ENCODE measurements at regions not wholly inside any gene's neighbourhood (a gene's known extent, or its start where the extent isn't known, plus 50 kb on each side); places are given as distances from the start of the nearest gene placed in this dataset.
"Not testable (repeated sequence)": the region's sequence is repeated elsewhere in the genome, so short reads cannot be mapped to it uniquely, and the experiment has no call there.

- no peak for DNase-seq
Observed at GRCh38 chr7:68733219-68734153, 864.8 kb upstream of the AUTS2 start.

GRCh38 chr7:68734431-68734830 is 863.8 kb upstream of the AUTS2 start:
- no peak for DNase-seq

GRCh38 chr7:68739306-68739705 is 859.0 kb upstream of the AUTS2 start:
- DNase-seq: no peak

GRCh38 chr7:68744036-68744435 is 854.2 kb upstream of the AUTS2 start:
- DNase-seq: no peak

GRCh38 chr7:68748934-68749900 is 849.1 kb upstream of the AUTS2 start:
- DNase-seq: no peak

GRCh38 chr7:68752485-68753178 is 845.6 kb upstream of the AUTS2 start:
- no peak for DNase-seq

GRCh38 chr7:68754414-68754813 is 843.9 kb upstream of the AUTS2 start:
- no peak for DNase-seq

GRCh38 chr7:68756986-68757495 is 841.2 kb upstream of the AUTS2 start:
- no peak for DNase-seq

- DNase-seq: no peak
Observed at GRCh38 chr7:68760556-68760955, 837.7 kb upstream of the AUTS2 start.

- no peak for DNase-seq
Observed at GRCh38 chr7:68767462-68767861, 830.8 kb upstream of the AUTS2 start.

- DNase-seq: no peak
Observed at GRCh38 chr7:68770649-68771048, 827.6 kb upstream of the AUTS2 start.

GRCh38 chr7:68776326-68776725 is 821.9 kb upstream of the AUTS2 start:
- no peak for DNase-seq

GRCh38 chr7:68783684-68784083 is 814.6 kb upstream of the AUTS2 start:
- DNase-seq: no peak

GRCh38 chr7:68785036-68785435 is 813.2 kb upstream of the AUTS2 start:
- DNase-seq: no peak

- no peak for DNase-seq
Observed at GRCh38 chr7:68787566-68787965, 810.7 kb upstream of the AUTS2 start.

GRCh38 chr7:68788529-68788928 is 809.7 kb upstream of the AUTS2 start:
- not testable (repeated sequence) for DNase-seq

GRCh38 chr7:68789597-68789996 is 808.7 kb upstream of the AUTS2 start:
- no peak for DNase-seq

- no peak for DNase-seq
Observed at GRCh38 chr7:68792351-68792750, 805.9 kb upstream of the AUTS2 start.

- DNase-seq: no peak
Observed at GRCh38 chr7:68793513-68793912, 804.8 kb upstream of the AUTS2 start.

GRCh38 chr7:68800316-68800715 is 798.0 kb upstream of the AUTS2 start:
- no peak for DNase-seq

GRCh38 chr7:68805159-68805558 is 793.1 kb upstream of the AUTS2 start:
- no peak for DNase-seq

- DNase-seq: no peak
Observed at GRCh38 chr7:68807666-68808065, 790.6 kb upstream of the AUTS2 start.

Measured in GOT3 (cell line).